GM18511 (cell line): ENCODE measurements at regions not wholly inside any gene's neighbourhood (a gene's known extent, or its start where the extent isn't known, plus 50 kb on each side); places are given as distances from the start of the nearest gene placed in this dataset.

ENCODE experiments used
- ATAC-seq: cut with Tn5 transposase; IDR thresholded peaks from one replicate; pipeline ENCODE4 v1.9.1; 2021; ENCODE audit warnings: mild to moderate bottlenecking, moderate library complexity; ENCODE audit not compliant: unreplicated experiment

- ATAC-seq: no peak
Measured at GRCh38 chr9:17846948-17847655, 268.2 kb downstream of the SH3GL2 start.

GRCh38 chr9:17847908-17848307 is 269.0 kb downstream of the SH3GL2 start:
- no peak for ATAC-seq

DNA sequence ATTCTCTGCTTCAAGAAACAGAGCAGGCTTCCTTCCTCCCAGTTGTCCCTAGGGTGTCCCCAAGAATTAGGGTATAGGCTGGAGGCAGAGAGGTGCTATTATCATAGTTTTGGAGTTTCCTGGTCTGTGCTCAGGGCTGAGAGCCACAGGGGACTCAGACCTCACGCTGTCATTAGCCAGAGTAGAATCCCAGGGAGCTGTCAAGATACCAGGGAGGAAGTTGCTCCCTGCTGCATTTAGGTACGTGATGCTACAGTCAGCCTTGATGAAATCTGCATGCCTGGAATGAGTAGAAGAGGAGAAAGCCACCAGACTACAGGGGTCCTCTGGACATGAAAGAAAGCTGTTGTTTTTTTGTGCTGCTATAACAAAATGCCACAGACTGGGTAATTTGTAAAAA is 273.2 kb downstream of the SH3GL2 start:
- no peak for ATAC-seq

- no peak for ATAC-seq
Measured at GRCh38 chr9:17854487-17854886, 275.6 kb downstream of the SH3GL2 start.

DNA sequence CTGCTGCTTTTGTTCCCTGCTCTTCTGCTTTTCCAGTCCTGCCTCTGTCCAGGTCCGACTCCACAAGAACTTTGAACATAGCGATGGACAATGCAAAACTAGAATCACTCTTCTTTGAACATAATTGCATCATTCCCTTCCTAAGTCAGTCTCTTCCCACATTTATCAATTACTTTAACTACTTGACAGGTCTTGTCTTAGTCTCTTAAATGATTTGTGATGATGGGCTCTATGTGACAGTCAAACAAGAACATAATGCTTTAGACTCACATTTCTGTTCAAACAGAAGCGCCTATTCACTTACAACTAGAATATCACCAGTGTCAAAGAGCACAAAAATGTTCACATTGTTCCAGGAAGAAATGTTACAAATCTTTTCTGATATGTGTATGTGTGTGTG is 278.1 kb downstream of the SH3GL2 start:
- ATAC-seq: no peak

DNA sequence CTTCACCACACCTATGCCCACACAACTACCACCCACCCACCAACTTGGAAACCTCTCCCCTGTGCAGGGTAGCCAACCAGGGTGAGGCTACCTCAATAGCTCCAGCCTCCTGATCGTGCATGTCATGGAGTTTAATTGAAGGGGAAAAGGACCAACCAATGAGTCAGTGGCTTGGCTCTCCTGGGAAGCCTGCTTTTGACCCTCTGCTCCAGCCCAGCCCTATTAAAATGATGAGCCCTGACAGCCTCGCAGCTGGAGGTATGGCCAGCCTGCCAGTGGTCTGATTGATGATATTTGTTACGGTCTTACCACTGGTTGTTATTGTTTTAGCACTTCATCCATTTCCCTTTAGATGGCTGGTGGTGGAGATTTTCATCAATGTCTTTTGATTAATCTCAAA is 280.4 kb downstream of the SH3GL2 start:
- ATAC-seq: no peak

GRCh38 chr9:17859987-17860386 is 281.1 kb downstream of the SH3GL2 start:
- ATAC-seq: no peak

- ATAC-seq: no peak
Measured at GRCh38 chr9:17862101-17862500, 283.2 kb downstream of the SH3GL2 start.

DNA sequence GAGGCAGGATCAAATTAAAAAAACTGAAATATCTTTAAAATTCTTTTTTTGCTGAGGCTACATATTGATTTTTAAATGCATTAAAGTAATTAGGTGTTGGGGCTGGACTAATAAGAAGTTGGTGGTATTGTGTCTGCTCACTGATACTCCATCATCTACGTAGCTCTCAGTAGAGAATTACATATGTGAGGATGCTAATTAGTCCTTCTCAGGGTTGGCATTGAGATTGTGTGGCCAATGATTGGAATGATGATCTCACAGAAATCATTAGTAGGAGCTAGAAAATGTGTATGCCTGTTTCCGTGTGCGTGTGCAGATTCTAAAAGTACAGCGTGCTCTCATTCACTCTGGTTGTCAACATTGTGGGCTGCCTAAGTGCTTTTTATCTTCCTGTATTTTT is 283.8 kb downstream of the SH3GL2 start:
- ATAC-seq: no peak

- ATAC-seq: peak; percentile 90
Measured at GRCh38 chr9:17863213-17863883, 284.5 kb downstream of the SH3GL2 start.

- ATAC-seq: no peak
Measured at GRCh38 chr9:17863924-17864323, 285.1 kb downstream of the SH3GL2 start.

DNA sequence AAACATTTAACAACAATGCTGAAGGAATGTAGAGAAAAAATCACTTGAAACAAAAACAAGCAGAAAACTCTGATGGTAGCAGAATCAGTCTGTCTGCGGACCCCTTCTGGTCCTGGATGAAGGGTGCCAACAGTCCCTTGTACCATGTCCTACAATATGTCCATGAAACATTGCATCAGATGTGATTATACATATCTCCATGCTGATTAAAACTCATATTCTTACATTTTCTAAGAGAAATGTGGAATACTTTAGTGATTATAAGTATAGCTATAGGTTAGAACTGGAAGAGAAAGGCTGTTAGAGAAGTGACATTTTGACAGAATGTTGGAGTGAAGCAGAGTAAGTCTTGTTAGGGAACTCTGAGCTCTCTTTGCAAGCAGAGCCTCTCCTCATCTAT is 286.1 kb downstream of the SH3GL2 start:
- ATAC-seq: no peak

GRCh38 chr9:17865881-17866280 is 287.0 kb downstream of the SH3GL2 start:
- no peak for ATAC-seq

DNA sequence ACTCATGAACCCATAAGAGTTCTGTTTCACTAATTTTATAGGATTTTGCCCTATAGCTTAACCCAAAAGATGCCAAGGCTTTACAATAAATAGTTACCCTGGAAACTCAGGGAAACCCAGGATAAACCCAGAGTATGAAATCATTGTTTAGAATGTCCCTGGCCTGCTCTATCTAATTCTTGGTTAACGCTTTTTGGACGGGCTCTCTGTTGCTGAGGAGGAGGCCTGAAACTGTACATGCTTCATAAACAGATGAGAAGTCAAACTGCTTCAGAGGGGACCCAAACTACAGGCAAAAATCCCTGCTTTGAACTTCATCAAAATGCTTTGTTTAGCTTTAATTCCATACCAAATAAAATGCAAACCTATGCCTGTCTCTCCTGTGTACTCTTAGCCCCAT is 291.9 kb downstream of the SH3GL2 start:
- ATAC-seq: no peak

GRCh38 chr9:17871213-17871890 is 292.5 kb downstream of the SH3GL2 start:
- ATAC-seq: no peak

- no peak for ATAC-seq
Measured at GRCh38 chr9:17875886-17876285, 297.0 kb downstream of the SH3GL2 start.

DNA sequence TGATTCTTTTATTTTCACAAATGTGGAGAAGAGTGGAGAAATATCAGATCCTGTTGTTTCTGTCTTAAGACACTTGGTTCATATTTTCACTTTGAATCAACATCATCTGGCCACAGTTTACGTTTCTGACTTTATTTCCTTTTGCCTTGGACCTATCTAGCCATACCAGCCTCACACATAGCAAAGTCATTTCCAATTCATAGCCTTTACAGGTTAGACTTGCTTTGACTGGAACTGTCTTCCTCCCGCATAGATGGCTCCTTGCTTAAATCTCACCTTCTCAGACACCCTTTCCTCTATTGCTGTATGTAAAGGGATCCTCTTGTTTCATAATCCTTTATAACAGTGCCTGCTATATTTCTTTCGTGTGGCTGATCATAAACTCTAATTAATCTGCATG is 297.8 kb downstream of the SH3GL2 start:
- no peak for ATAC-seq

DNA sequence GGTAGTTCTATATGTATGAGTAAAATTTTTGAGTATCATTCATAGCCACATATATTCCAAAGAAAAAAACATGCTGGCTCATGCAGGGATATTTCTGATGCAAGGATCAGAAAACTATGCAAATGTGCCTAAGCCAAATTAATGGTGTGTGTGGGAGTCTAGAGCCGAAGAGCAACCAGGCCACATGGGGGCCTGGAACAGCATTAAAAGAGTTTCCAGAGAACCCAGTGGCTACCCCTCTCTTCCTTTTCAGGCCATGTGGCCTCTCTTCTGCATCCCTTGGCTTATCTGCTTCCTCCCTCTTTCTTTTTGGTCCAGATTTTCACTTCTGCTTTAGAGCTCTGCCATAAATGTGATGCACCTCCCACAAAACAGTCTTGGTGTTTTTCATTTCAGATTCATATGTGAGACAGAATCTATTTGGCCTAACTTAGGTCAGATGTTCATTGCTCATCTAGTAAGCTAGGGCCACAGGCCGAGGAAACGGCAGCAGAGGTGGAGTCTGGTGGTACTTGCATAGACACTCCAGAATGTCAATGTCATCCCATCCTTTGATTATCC is 300.0 kb downstream of the SH3GL2 start:
- peak; percentile 57 for ATAC-seq

- no peak for ATAC-seq
Measured at GRCh38 chr9:17881371-17881770, 302.5 kb downstream of the SH3GL2 start.

GRCh38 chr9:17882688-17883594 is 304.1 kb downstream of the SH3GL2 start:
- ATAC-seq: no peak

DNA sequence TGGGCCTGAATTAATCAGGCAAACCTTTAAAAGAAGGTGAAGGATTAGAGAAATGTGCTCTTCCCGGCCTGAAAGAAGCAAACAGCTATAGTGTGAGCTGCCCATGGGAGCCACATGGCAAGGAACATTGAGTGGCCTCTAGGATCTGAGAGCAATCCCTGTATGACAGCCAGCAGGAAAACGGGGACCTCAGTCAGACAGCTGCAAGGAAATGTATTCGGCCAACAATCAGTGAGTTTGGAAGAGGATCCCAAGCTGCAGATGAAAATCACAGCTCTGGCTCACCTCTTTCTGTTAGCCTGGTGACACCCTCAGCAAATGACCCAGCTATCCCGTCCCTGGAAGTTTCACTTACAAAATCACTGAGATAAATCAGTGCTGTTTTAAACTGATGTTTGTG is 309.2 kb downstream of the SH3GL2 start:
- no peak for ATAC-seq
